Neural cell (in vitro differentiated cells): ENCODE measurements at regions not wholly inside any gene's neighbourhood (a gene's known extent, or its start where the extent isn't known, plus 50 kb on each side); places are given as distances from the start of the nearest gene placed in this dataset.

Experiments
- H2AFZ ChIP-seq: fragments of 200-600, 300-800 bp; sonication (generic), shearing (Covaris generic); 2 replicates; pipeline ENCODE4 v1.6.0; 2014; ENCODE audit warnings: low read depth, mild to moderate bottlenecking, antibody characterized with exemption, low read length, moderate library complexity
- H3F3A ChIP-seq: fragments of 200-600 bp; shearing (Covaris generic); 2 replicates; pipeline ENCODE4 v1.6.1; 2016; ENCODE audit warnings: mild to moderate bottlenecking, moderate library complexity, mixed read lengths, antibody characterized with exemption, low read length; ENCODE audit not compliant: insufficient read depth, poor library complexity, severe bottlenecking
- H3K27ac ChIP-seq: fragments of 200-600, 300-800 bp; sonication (generic), shearing (Covaris generic); 2 replicates; pipeline ENCODE4 v1.5.1; 2014; ENCODE audit warnings: mild to moderate bottlenecking, low read length, moderate library complexity
- H3K27me3 ChIP-seq: fragments of 300-800, 200-600 bp; sonication (generic), shearing (Covaris generic); 2 replicates; pipeline ENCODE4 v1.6.0; 2014; ENCODE audit warnings: mild to moderate bottlenecking, low read depth, low read length, moderate library complexity; ENCODE audit not compliant: insufficient read depth
- H3K36me3 ChIP-seq: fragments of 300-800, 200-600 bp; sonication (generic), shearing (Covaris generic); 2 replicates; pipeline ENCODE4 v1.5.1; 2014; ENCODE audit warnings: mild to moderate bottlenecking, antibody characterized with exemption, low read length, moderate library complexity; ENCODE audit not compliant: insufficient read depth
- H3K4me2 ChIP-seq: fragments of 300-800, 200-600 bp; sonication (generic), shearing (Covaris generic); 2 replicates; pipeline ENCODE4 v1.6.0; 2014; ENCODE audit warnings: mild to moderate bottlenecking, low read length
- H3K4me3 ChIP-seq: fragments of 300-800, 200-600 bp; sonication (generic), shearing (Covaris generic); 2 replicates; pipeline ENCODE4 v1.5.1; 2014; ENCODE audit warnings: mild to moderate bottlenecking, low read length, moderate library complexity
- H3K79me2 ChIP-seq: fragments of 200-600 bp; shearing (Covaris generic); replicated peaks from 2 replicates; pipeline ENCODE4 v1.6.0; 2014; ENCODE audit warnings: mild to moderate bottlenecking, low read length, moderate library complexity; ENCODE audit not compliant: insufficient read depth
- H3K9ac ChIP-seq: fragments of 300-800, 200-600 bp; sonication (generic), shearing (Covaris generic); 2 replicates; pipeline ENCODE4 v1.6.1; 2016; ENCODE audit warnings: mild to moderate bottlenecking, low read length, mixed read lengths
- H3K9me2 ChIP-seq: fragments of 200-600 bp; shearing (Covaris generic); 2 replicates; pipeline ENCODE4 v1.6.1; 2016; ENCODE audit warnings: mild to moderate bottlenecking, low read length, mixed read lengths; ENCODE audit not compliant: insufficient read depth
- H3K9me3 ChIP-seq: fragments of 200-600, 300-800 bp; sonication (generic), shearing (Covaris generic); 2 replicates; pipeline ENCODE4 v1.6.1; 2016; ENCODE audit warnings: mild to moderate bottlenecking, mixed run types, low read length, moderate library complexity, mixed read lengths
- H4K20me1 ChIP-seq: fragments of 200-600 bp; shearing (Covaris generic); 2 replicates; pipeline ENCODE4 v1.6.1; 2016; ENCODE audit warnings: mild to moderate bottlenecking, mixed run types; ENCODE audit not compliant: insufficient read depth
- CTCF ChIP-seq: fragments of 450-650 bp; IDR thresholded peaks from 2 replicates; pipeline ENCODE4 v1.5.1; 2014; ENCODE audit warnings: antibody characterized with exemption, mild to moderate bottlenecking, moderate library complexity; ENCODE audit not compliant: poor library complexity, severe bottlenecking
- EP300 ChIP-seq: fragments of 450-650 bp; conservative IDR thresholded peaks from 2 replicates; pipeline ENCODE4 v1.6.1; 2014; ENCODE audit warnings: antibody characterized with exemption, mild to moderate bottlenecking, moderate library complexity; ENCODE audit not compliant: poor library complexity, severe bottlenecking
- EZH2 ChIP-seq: fragments of 200-600, 300-800 bp; shearing (Covaris generic), sonication (generic); IDR thresholded peaks from 2 replicates; pipeline ENCODE4 v1.6.1; 2014; ENCODE audit warnings: antibody characterized with exemption, low read length, borderline replicate concordance, mild to moderate bottlenecking; ENCODE audit not compliant: insufficient read depth, poor library complexity, severe bottlenecking
- MXI1 ChIP-seq: fragments of 450-650 bp; conservative IDR thresholded peaks from 2 replicates; pipeline ENCODE4 v1.6.1; 2014; ENCODE audit warnings: antibody characterized with exemption, mild to moderate bottlenecking; ENCODE audit not compliant: poor library complexity, severe bottlenecking
- POLR2AphosphoS5 ChIP-seq: IDR thresholded peaks from 2 replicates; pipeline ENCODE4 v1.6.1; 2012
- RAD21 ChIP-seq: fragments of 450-650 bp; conservative IDR thresholded peaks from 2 replicates; pipeline ENCODE4 v1.6.1; 2014; ENCODE audit warnings: antibody characterized with exemption, mild to moderate bottlenecking, moderate library complexity
- SMC3 ChIP-seq: fragments of 450-650 bp; conservative IDR thresholded peaks from 2 replicates; pipeline ENCODE4 v1.6.1; 2014; ENCODE audit warnings: antibody characterized with exemption, mild to moderate bottlenecking, moderate library complexity; ENCODE audit not compliant: poor library complexity
- TAF1 ChIP-seq: IDR thresholded peaks from 2 replicates; pipeline ENCODE4 v1.6.1; 2012; ENCODE audit warnings: low read depth
- TF ChIP-seq, protein P1 (sequence below): IDR thresholded peaks from 2 replicates; pipeline ENCODE4 v1.6.1; 2012; ENCODE audit warnings: borderline replicate concordance

- Histone ChIP-seq H3F3A (no peaks in the 10 kb centered on the region), H3K27ac (no peak overlapping the region), H3K27me3 (no peaks in the 10 kb centered on the region), H3K9me2 (no peaks in the 10 kb centered on the region), H2AFZ (no peak overlapping the region), H4K20me1 (no peaks in the 10 kb centered on the region), H3K4me2 (no peak overlapping the region), H3K79me2 (no peaks in the 10 kb centered on the region), H3K9ac (no peak overlapping the region), H3K36me3 (no peaks in the 10 kb centered on the region), H3K4me3 (no peak overlapping the region), H3K9me3 (no peaks in the 10 kb centered on the region)
- TF ChIP-seq EZH2 = no peak
- TF ChIP-seq CTCF = no peak
- no peak for TF ChIP-seq MXI1
- TF ChIP-seq RAD21 = no peak
- TF ChIP-seq, protein P1, sequence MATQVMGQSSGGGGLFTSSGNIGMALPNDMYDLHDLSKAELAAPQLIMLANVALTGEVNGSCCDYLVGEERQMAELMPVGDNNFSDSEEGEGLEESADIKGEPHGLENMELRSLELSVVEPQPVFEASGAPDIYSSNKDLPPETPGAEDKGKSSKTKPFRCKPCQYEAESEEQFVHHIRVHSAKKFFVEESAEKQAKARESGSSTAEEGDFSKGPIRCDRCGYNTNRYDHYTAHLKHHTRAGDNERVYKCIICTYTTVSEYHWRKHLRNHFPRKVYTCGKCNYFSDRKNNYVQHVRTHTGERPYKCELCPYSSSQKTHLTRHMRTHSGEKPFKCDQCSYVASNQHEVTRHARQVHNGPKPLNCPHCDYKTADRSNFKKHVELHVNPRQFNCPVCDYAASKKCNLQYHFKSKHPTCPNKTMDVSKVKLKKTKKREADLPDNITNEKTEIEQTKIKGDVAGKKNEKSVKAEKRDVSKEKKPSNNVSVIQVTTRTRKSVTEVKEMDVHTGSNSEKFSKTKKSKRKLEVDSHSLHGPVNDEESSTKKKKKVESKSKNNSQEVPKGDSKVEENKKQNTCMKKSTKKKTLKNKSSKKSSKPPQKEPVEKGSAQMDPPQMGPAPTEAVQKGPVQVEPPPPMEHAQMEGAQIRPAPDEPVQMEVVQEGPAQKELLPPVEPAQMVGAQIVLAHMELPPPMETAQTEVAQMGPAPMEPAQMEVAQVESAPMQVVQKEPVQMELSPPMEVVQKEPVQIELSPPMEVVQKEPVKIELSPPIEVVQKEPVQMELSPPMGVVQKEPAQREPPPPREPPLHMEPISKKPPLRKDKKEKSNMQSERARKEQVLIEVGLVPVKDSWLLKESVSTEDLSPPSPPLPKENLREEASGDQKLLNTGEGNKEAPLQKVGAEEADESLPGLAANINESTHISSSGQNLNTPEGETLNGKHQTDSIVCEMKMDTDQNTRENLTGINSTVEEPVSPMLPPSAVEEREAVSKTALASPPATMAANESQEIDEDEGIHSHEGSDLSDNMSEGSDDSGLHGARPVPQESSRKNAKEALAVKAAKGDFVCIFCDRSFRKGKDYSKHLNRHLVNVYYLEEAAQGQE = no peak
- TF ChIP-seq TAF1 = no peak
- TF ChIP-seq SMC3 = no peak
- no peak for TF ChIP-seq POLR2AphosphoS5
- no peak for TF ChIP-seq EP300
Observed at GRCh38 chr10:88041243-88042159, 178.1 kb downstream of the PTEN start.

GRCh38 chr10:88042160-88043100 is 179.0 kb downstream of the PTEN start:
- no peak overlapping the region for H3K4me2 ChIP-seq
- H4K20me1 ChIP-seq = no peaks in the 10 kb centered on the region
- no peaks in the 10 kb centered on the region for H3F3A ChIP-seq
- no peaks in the 10 kb centered on the region for H3K27me3 ChIP-seq
- no peak overlapping the region for H3K9ac ChIP-seq
- H3K9me2 ChIP-seq = no peaks in the 10 kb centered on the region
- TF ChIP-seq CTCF = no peak
- no peak for TF ChIP-seq POLR2AphosphoS5
- no peak for TF ChIP-seq EZH2
- TF ChIP-seq EP300 = no peak
- TF ChIP-seq RAD21 = no peak
- TF ChIP-seq SMC3 = no peak
- TF ChIP-seq TAF1 = no peak
- no peak for TF ChIP-seq MXI1
- TF ChIP-seq, protein P1 = no peak
- no peak overlapping the region for H3K4me3 ChIP-seq
- no peak overlapping the region for H3K27ac ChIP-seq
- no peaks in the 10 kb centered on the region for H3K79me2 ChIP-seq
- H3K9me3 ChIP-seq = no peaks in the 10 kb centered on the region
- no peaks in the 10 kb centered on the region for H3K36me3 ChIP-seq
- H2AFZ ChIP-seq = no peak overlapping the region
